ENCODE measurements at regions not wholly inside any gene's neighbourhood (a gene's known extent, or its start where the extent isn't known, plus 50 kb on each side); places are given as distances from the start of the nearest gene placed in this dataset.

DNA sequence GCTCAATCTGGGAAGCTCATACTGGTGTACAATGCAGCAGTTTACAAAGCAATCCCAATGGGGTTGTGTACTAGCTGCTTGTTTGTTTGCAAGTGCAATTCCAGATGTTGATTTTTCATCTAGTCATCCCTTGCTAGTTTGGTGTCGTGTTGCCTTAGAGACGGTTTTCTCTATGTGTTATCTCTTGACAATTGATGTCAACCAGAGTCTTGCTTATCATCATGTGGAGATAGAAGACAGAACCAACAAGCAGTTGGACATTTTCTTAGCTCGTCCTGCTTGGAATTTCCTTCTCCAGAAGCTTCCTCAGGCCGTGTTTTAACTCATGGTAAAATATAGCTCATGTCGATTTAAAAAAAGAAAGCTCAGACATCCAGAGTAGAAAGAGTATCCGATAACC, 262.0 kb upstream of the KCNH8 start:
- DNase-seq, result no peak

- no peak for DNase-seq
Measured at GRCh38 chr3:18885612-18886011, 262.7 kb upstream of the KCNH8 start.

DNA sequence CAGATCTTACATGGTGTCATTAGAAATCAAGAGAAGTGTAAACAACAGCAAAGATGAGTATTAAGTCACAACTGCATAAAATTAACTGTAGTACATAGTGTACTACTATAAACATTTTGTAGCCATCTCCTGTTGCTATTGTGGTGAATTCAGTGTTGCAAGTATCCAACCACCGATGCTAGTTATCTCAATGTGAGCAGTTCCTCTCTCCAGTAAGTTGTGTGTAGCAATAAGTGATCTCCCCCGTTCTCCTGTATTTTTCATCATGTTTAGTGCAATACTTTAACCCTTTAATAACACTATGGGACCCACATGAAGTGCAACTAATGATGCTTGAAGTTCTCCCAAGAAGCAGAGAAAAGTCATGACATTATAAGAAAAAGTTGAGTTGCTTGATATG, 264.7 kb upstream of the KCNH8 start:
- DNase-seq, result no peak

- DNase-seq, result no peak
Measured at GRCh38 chr3:18880691-18881090, 267.6 kb upstream of the KCNH8 start.

DNA sequence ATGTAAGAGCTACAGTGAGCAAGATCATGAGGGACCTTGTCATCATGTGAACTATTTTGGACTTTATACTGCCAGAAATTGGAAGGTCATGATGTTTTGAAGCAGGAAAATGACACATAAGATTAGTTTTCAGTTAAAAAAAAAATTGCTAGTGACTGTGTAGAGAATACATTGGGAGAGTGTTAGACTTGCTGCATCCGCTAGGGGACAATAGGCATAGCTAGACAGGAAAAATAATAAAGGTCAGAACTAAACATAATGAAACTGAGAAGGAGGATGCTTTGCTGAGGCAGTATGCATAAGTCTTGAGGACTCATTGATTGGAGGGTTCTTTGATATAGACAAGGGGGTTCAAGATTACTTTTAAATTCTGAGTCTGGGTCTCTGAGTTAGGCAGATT, 275.8 kb upstream of the KCNH8 start:
- no peak for DNase-seq

- no peak for DNase-seq
Measured at GRCh38 chr3:18870642-18871041, 277.7 kb upstream of the KCNH8 start.

DNA sequence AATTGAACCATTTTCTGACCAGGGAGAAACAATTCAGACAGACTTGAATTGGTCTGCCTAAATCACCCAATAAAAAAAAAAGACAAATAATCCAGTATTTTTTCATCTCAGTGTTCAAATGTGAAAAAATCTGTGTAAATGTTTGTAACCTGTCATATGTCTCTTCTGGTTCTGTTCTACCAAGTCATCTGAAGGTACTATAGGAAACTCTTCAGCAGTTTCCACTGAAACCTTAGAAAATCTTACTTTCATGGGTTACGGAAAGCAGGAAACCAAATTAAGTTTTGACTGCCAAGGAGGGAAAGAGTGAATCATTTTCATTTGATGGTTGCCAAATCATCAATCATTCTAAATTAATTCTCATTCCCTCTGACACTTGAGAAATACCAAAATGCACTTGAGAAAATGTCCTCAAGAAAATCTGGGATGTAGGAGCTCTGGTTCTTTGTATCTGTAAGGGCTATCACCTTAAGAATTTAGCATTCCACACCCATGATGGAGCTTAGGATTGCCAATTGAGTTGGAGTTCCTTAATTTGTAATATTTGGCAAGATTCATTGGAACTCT, 278.2 kb upstream of the KCNH8 start:
- DNase-seq, result no peak

GRCh38 chr3:18868911-18869689, 279.2 kb upstream of the KCNH8 start:
- no peak for DNase-seq

DNA sequence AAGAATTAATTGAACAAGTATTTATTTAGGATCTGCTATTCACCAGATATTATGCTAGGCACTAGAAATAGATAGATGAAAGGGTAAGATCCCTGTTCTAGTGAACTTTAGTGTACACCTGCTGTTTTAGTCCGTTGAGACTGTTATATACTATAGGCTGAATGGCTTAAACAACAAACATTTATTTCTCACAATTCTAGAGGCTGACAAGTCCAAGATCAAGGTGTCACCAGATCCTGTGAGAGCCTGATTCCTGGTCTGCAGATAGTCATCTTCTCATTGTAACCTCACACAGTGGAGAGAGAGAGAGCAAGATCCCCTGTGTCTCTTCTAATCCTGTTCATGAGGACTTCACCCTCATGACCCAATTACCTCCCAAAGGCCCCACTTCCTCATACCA, 281.4 kb upstream of the KCNH8 start:
- DNase-seq, result no peak

GRCh38 chr3:18864933-18865731, 283.2 kb upstream of the KCNH8 start:
- no peak for DNase-seq

DNA sequence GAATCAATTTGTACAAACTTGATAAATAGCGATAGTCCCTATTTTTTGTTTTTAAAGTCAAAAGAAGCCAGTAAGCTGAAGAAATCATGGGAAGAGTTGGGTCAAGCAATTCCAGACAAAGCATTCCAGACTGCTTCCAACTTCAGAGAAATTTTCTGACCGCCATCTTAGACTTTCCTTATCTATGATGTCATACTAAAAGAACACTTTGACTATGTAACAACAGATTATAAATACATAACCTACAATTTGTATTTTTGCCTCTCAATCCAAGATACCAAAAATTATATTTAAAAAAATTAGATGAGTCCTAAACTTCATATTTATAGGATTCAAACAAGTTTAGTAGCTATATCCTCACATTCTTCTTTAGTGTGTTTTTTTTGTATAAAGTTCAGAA, 286.2 kb upstream of the KCNH8 start:
- no peak for DNase-seq

GRCh38 chr3:18861137-18861536, 287.2 kb upstream of the KCNH8 start:
- no peak for DNase-seq

DNA sequence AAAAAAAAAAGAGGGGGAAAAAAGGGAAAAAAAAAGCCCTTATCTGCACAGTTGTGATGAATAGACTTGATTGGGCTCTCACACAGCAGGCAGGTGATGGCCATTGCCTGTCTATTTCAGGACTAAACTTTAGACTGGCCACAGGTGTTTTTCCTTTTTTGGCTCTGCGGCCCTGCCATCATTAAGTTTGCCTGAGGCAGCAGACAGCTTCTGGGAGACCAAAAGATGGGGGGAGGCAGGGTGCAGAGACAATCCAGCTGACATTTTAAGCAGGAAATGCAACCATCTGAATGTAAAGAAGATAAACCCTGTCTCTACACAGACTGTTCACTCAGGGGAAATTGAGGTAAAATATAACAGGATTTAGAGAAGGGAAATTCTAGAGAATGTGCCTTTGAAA, 295.0 kb upstream of the KCNH8 start:
- no peak for DNase-seq

DNA sequence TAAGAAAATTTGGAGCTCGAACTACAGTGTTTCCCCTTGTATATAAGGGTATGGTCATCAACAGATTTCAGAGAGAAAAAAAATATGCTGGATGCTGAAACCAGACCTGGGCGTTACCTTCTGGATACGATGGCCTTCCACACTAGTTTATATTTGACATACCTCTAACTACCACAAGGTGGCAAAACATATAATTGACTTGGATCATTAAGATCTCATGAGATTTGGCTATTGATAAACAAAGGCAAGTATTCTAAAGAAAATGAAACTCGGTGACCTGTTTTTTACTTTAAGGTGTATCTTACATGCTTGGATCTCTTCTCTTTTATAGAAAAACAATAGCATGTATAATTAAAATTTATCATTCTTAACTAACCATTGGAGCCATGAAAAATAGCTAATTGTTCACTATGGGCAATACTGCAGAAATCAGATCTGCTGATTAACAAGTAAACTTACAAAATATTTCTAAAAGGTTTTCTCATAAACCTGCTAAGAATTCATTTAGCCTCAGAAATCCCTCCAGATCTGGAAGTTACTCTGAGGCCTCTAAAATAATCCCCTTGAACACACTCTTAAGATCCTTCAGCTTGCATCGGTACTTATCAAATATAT, 300.6 kb upstream of the KCNH8 start:
- DNase-seq, result no peak

DNA sequence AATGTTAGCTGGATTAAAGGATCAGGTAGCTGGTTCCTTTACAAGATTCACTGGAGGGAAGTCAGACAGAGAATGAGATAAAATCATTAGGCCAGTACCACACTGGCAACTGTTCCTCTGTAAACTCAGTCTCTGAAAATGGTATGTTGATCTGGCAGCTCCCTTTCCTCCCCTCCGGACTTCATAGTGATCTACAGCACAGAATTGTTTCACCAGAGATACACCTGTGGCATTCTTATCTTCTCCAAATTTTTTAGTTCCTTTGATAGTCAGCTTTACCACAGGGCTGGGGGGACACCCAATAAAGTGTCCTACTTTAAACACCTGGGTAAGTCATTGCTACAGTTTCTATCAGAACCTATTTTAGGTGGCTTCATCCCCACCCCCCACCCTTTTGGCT, 304.3 kb upstream of the KCNH8 start:
- DNase-seq, result no peak

- DNase-seq, result no peak
Measured at GRCh38 chr3:18843188-18843587, 305.1 kb upstream of the KCNH8 start.

- no peak for DNase-seq
Measured at GRCh38 chr3:18841422-18842343, 306.6 kb upstream of the KCNH8 start.

DNA sequence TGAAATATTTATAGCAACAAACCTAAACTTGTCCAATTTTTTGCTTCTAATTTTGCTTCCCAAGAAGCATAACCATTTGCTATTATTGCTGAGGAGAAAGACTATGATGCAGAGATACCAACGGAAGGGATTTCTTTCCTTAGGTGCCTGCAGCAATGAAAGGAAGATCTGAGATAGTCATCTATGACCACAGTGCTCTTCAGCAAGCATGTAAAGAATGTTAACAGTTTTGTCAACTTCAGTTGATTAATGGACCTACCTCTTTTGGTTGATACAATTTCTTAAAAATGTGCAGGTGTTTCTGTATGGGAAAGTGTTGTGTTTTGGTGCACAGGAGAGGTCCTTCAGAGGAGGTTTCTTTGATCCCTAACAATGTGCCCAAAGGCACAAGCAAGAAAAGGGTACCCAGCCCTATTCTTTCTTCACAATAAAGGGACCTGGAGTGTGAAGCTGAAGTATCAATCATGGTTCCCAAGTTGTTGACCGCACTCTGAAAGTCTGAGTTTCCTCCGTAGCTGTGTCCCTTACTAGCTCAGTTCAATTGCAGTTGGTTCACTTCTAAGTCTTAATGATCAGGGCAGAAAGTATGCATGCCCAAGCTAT, 307.7 kb upstream of the KCNH8 start:
- DNase-seq, result no peak

- no peak for DNase-seq
Measured at GRCh38 chr3:18838758-18839157, 309.6 kb upstream of the KCNH8 start.

DNA sequence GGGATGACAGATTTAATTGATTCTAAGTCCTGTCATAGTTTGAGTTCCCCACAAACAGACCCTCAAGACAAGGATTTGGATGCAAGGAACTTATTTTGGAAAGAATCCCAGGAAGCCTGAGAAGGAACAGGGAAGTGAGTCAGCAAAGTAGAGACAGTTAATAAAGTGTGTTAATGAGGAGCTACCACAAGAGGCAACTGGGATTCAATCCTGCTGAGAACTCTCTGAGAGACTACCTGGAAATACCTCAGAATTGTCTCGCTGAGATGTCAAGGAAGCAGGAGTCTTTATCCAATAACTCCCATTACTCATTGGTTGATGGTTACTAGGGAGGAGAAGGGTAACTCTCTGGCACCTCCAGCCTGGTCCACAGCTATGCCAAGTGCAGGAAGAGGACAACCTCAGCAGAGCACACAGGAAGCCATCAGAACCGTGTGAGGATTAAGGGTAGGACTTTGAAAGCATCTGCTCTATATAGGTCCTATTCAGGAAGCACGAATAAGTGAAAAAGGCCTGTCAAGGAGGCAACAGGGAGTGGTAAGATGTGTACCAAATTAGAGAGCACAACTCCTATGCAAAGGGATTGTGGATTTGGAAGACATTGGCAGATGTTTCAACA, 311.1 kb upstream of the KCNH8 start:
- DNase-seq, result no peak
